Upper lobe of left lung (tissue), 6 donors: ENCODE measurements at regions not wholly inside any gene's neighbourhood (a gene's known extent, or its start where the extent isn't known, plus 50 kb on each side); places are given as distances from the start of the nearest gene placed in this dataset.

ENCODE experiments used
- ATAC-seq, 2 donors: fragments of 200-7000 bp; cut with Tn5 transposase; one replicate each; pipeline ENCODE4 v1.9.1; 2022; ENCODE audit warnings: mild to moderate bottlenecking in 2 of 2, moderate library complexity in 2 of 2; ENCODE audit not compliant: low FRiP score in 2 of 2
- DNase-seq, 2 donors: peaks; one replicate each; pipeline ENCODE4 v3.0.0-alpha.2; 2019 to 2020
- H3K27ac ChIP-seq, 4 donors: fragments of 200-600 bp; sonication (generic); one replicate each; pipeline ENCODE4 v1.5.1; 2016 to 2019
- H3K27me3 ChIP-seq, 4 donors: fragments of 200-600 bp; sonication (generic); one replicate each; pipeline ENCODE4 v1.5.1; 2017 to 2019
- H3K36me3 ChIP-seq, 4 donors: fragments of 200-600 bp; sonication (generic); one replicate each; pipeline ENCODE4 v1.5.1; 2016 to 2019
- H3K4me1 ChIP-seq, 4 donors: fragments of 200-600 bp; sonication (generic); one replicate each; pipeline ENCODE4 v1.5.1; 2018 to 2019
- H3K4me3 ChIP-seq, 4 donors: fragments of 200-600 bp; sonication (generic); one replicate each; pipeline ENCODE4 v1.5.1; 2017 to 2019; ENCODE audit warnings: mild to moderate bottlenecking in 2 of 4, moderate library complexity in 1 of 4
- H3K9me3 ChIP-seq, 4 donors: fragments of 200-600 bp; sonication (generic); one replicate each; pipeline ENCODE4 v1.5.1; 2018 to 2019
- CTCF ChIP-seq, 6 experiments: fragments of 450-650 bp in 4 of 6; fragments of 200-600 bp in 2 of 6; sonication (generic) in 2 of 6; IDR thresholded peaks; one replicate each; pipeline ENCODE4 v1.5.1; 2016 to 2019; ENCODE audit warnings: antibody characterized with exemption in 6 of 6
- EP300 ChIP-seq, 4 donors: sonication (generic); formaldehyde crosslinking; IDR thresholded peaks; one replicate each; pipeline ENCODE4 v1.5.1; 2017; ENCODE audit warnings: antibody characterized with exemption in 4 of 4, control low read depth in 2 of 4
- POLR2A ChIP-seq, 4 donors: fragments of 450-650 bp; IDR thresholded peaks; one replicate each; pipeline ENCODE4 v1.5.1; 2016 to 2017; ENCODE audit warnings: antibody characterized with exemption in 4 of 4, mild to moderate bottlenecking in 2 of 4
- POLR2AphosphoS5 ChIP-seq, 2 donors: sonication (generic); formaldehyde crosslinking; IDR thresholded peaks; one replicate each; pipeline ENCODE4 v1.5.1; 2017; ENCODE audit warnings: antibody characterized with exemption in 2 of 2
- WGBS, 2 donors: methylation state at CpG; one replicate each; pipeline ENCODE4 v1.1.5; 2017 to 2018; 5-methylcytosine and 5-hydroxymethylcytosine counted together
- donor health status: DM: no; HTN: no; CAD: no; lungs with moderate emphysema.
- donor health status: DM: no; HTN: yes; CAD: no; lungs with severe emphysema.

GRCh38 chr3:152123457-152123856, 145.3 kb upstream of the MBNL1 start:
- Histone ChIP-seq H3K9me3 (no peaks in the 10 kb centered on the region), H3K27ac (no peak overlapping the region), H3K4me3 (no peak overlapping the region), H3K4me1 (no peaks in the 10 kb centered on the region), H3K27me3 (no peaks in the 10 kb centered on the region), H3K36me3 (no peaks in the 10 kb centered on the region)
- TF ChIP-seq CTCF (IDR thresholded peaks at IDR 0.05) (no peak), EP300 (IDR thresholded peaks at IDR 0.05) (no peak), POLR2AphosphoS5 (IDR thresholded peaks at IDR 0.05) (no peak), POLR2A (IDR thresholded peaks at IDR 0.05) (no peak)
- ATAC-seq (no peak), DNase-seq (no peak)
- 100% methylated on average over 1 of the region's 1 CpG for WGBS, 2 donors

GRCh38 chr3:152126260-152126659, 142.5 kb upstream of the MBNL1 start:
- no peak overlapping the region for H3K27ac ChIP-seq
- 87 to 89% methylated on average over 2 of the region's 2 CpGs for WGBS, 2 donors
- TF ChIP-seq EP300 (IDR thresholded peaks at IDR 0.05) (no peak), POLR2A (IDR thresholded peaks at IDR 0.05) (no peak), POLR2AphosphoS5 (IDR thresholded peaks at IDR 0.05) (no peak), CTCF (IDR thresholded peaks at IDR 0.05) (no peak)
- DNase-seq (no peak), ATAC-seq (no peak)
- no peaks in the 10 kb centered on the region for H3K27me3 ChIP-seq
- H3K4me3 ChIP-seq: no peak overlapping the region
- no peaks in the 10 kb centered on the region for H3K36me3 ChIP-seq
- no peaks in the 10 kb centered on the region for H3K4me1 ChIP-seq
- no peaks in the 10 kb centered on the region for H3K9me3 ChIP-seq

- Histone ChIP-seq H3K4me1 (no peaks in the 10 kb centered on the region), H3K4me3 (no peak overlapping the region), H3K27ac (no peak overlapping the region), H3K36me3 (no peaks in the 10 kb centered on the region), H3K9me3 (no peaks in the 10 kb centered on the region), H3K27me3 (no peaks in the 10 kb centered on the region)
- ATAC-seq (no peak), DNase-seq (no peak)
- TF ChIP-seq POLR2A (IDR thresholded peaks at IDR 0.05) (no peak), EP300 (IDR thresholded peaks at IDR 0.05) (no peak), CTCF (IDR thresholded peaks at IDR 0.05) (no peak), POLR2AphosphoS5 (IDR thresholded peaks at IDR 0.05) (no peak)
- WGBS, 2 donors: 87% methylated on average over 4 of the region's 4 CpGs
Observed at GRCh38 chr3:152127058-152127457, 141.7 kb upstream of the MBNL1 start.

- no peak for TF ChIP-seq POLR2A (IDR thresholded peaks at IDR 0.05)
- no peak for TF ChIP-seq CTCF (IDR thresholded peaks at IDR 0.05)
- no peak for TF ChIP-seq POLR2AphosphoS5 (IDR thresholded peaks at IDR 0.05)
- H3K4me3 ChIP-seq: no peak overlapping the region
- no peak for DNase-seq
- ATAC-seq: no peak
- no peaks in the 10 kb centered on the region for H3K9me3 ChIP-seq
- no peak overlapping the region for H3K27ac ChIP-seq
- 82 to 92% methylated on average over 1 of the region's 1 CpG for WGBS, 2 donors
- H3K27me3 ChIP-seq: no peaks in the 10 kb centered on the region
- no peaks in the 10 kb centered on the region for H3K36me3 ChIP-seq
- H3K4me1 ChIP-seq: no peaks in the 10 kb centered on the region
Observed at GRCh38 chr3:152128356-152128755, 140.4 kb upstream of the MBNL1 start.

GRCh38 chr3:152139651-152140050, 129.1 kb upstream of the MBNL1 start:
- WGBS, 2 donors: 87 to 89% methylated on average over 3 of the region's 3 CpGs
- TF ChIP-seq EP300 (IDR thresholded peaks at IDR 0.05): no peak
- no peak for TF ChIP-seq POLR2A (IDR thresholded peaks at IDR 0.05)
- no peak for TF ChIP-seq CTCF (IDR thresholded peaks at IDR 0.05)
- no peak for TF ChIP-seq POLR2AphosphoS5 (IDR thresholded peaks at IDR 0.05)
- Histone ChIP-seq H3K27me3 (no peaks in the 10 kb centered on the region), H3K9me3 (no peaks in the 10 kb centered on the region), H3K36me3 (no peaks in the 10 kb centered on the region), H3K4me1 (no peaks in the 10 kb centered on the region), H3K4me3 (no peak overlapping the region), H3K27ac (no peak overlapping the region)
- ATAC-seq: no peak
- no peak for DNase-seq
